Esophagus mucosa (tissue), 1 donor: ENCODE measurements at regions not wholly inside any gene's neighbourhood (a gene's known extent, or its start where the extent isn't known, plus 50 kb on each side); places are given as distances from the start of the nearest gene placed in this dataset.

ENCODE experiments used
- ATAC-seq: fragments of 200-7000 bp; cut with Tn5 transposase; one replicate; pipeline ENCODE4 v1.9.1; 2020
- donor health status: DM: yes; HTN: yes; CAD: no.

GRCh38 chr2:104772996-104773395, 80.9 kb upstream of the POU3F3 start:
- ATAC-seq: no peak

- ATAC-seq: no peak
These were observed 79.3 kb upstream of the POU3F3 start for GRCh38 chr2:104774631-104775030.

GRCh38 chr2:104777721-104778120, 76.2 kb upstream of the POU3F3 start:
- no peak for ATAC-seq

GRCh38 chr2:104781151-104781550, 72.8 kb upstream of the POU3F3 start:
- no peak for ATAC-seq

GRCh38 chr2:104784264-104784663, 69.7 kb upstream of the POU3F3 start:
- ATAC-seq: no peak

GRCh38 chr2:104786204-104786603, 67.7 kb upstream of the POU3F3 start:
- ATAC-seq: no peak

- no peak for ATAC-seq
These were observed 67.1 kb upstream of the POU3F3 start for GRCh38 chr2:104786821-104787220.

- ATAC-seq: no peak
These were observed 66.4 kb upstream of the POU3F3 start for GRCh38 chr2:104787298-104788065.

GRCh38 chr2:104788742-104789455, 65.0 kb upstream of the POU3F3 start:
- ATAC-seq: no peak

GRCh38 chr2:104790100-104790811, 63.7 kb upstream of the POU3F3 start:
- no peak for ATAC-seq

GRCh38 chr2:104790901-104791495, 62.9 kb upstream of the POU3F3 start:
- ATAC-seq: no peak

- no peak for ATAC-seq
These were observed 59.9 kb upstream of the POU3F3 start for GRCh38 chr2:104793966-104794365.

- ATAC-seq: no peak
These were observed 59.5 kb upstream of the POU3F3 start for GRCh38 chr2:104794441-104794840.
